Eye (tissue), 1 donor: ENCODE measurements at regions not wholly inside any gene's neighbourhood (a gene's known extent, or its start where the extent isn't known, plus 50 kb on each side); places are given as distances from the start of the nearest gene placed in this dataset.
"Not testable (repeated sequence)": the region's sequence is repeated elsewhere in the genome, so short reads cannot be mapped to it uniquely, and the experiment has no call there.

Experiments used
- DNase-seq: peaks from one replicate; pipeline ENCODE4 v3.0.0-alpha.2; 2015

DNA sequence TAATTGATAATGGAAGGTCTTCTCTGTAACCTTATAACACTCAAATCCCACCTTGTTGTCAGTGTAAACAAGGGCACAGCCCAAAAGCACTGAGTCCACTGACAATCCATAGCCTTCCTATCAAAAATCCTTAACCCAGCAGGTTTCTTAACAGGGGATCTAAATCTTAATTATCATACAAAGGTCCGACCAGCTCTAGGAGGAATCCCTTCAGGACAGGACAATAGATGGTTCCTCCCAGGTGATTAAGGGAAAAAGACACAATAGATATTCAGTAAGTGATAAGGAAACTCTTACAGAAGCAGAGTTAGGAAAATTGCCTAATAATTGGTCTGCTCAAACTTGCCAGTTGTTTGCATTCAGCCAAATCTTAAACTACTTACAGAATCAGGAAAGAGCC lies 951.9 kb upstream of the CTNND2 start:
- DNase-seq = not testable (repeated sequence)

DNA sequence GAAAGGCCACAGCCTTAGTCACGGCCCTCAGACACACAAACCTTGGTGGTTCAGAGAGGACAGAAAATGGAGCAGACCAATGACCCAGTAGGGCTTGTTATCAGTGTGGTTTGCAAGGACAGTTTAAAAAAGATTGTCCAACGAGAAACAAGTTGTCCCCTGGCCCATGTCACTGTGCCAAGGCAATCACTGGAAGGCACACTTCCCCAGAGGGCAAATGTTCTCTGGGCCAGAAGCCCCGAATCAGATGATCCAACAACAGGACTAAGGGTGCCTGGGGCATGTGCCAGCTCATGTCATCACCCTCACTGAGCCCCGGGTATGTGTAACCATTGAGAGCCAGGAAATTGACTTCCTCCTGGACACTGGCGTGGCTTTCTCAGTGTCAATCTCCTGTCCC lies 950.1 kb upstream of the CTNND2 start:
- no peak for DNase-seq

DNA sequence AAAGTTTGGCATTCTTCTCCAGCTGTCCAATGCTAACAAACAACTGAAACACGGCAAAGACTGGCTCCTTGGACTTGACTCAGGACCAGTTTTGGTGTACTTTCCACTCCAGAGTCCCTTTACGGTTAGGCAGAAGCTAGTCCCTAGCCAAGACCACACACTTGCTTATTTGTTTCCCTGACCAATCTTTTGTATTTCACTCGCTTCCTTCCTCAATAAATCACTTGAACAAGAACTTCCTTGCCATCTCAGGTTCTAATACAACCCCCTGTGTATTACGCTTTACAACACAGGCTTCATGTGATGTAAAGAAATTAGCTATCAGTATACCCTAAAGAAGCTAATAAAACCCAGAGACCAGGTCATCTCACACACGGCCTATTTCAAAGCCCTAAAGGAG lies 947.5 kb upstream of the CTNND2 start:
- no peak for DNase-seq

DNA sequence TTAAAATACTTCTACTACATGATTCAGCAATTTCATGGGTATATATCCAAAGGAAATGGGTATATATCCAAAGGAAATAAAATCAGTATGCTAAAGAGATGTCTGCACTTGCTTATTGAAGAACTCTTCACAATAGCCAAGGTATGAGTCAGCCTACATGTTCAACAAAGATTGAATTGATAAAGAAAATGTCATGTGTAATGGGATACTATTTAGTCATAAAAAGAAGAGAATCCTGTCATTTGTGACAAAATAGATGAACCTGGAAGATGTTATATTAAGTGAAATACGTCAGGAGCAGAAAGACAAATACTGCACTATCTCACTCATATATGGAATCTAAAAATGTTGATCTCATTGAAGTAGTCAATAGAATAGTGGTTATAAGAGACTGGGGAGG lies 944.5 kb upstream of the CTNND2 start:
- DNase-seq = no peak

DNA sequence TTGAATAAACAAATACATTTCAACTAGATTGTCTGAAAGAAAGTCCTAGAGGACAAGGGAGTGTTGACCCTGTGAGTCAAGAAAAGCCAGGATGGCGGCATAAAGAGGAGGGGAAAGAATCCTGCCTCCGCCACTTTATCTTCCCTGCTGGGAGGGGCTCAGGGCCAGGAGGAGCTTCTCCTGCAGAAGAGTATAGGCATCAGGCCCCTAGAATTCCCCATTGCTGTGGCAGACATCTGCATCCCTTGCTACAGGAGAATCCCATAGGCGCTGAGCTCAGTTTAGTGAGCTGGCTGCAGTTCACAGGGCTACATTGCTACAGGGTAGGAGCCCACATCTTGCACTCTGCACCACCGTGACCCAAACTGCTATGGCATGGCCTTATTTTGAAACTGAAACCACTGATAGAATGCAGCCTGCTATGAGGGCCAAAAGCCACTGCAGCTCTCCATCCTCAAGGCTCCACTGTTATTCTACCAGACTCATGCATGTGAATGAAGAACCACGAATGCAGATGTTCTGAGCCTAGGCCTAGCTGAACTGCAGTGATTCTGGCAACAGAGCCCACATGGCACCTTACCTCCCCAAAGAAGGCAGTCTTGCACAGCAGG lies 941.4 kb upstream of the CTNND2 start:
- DNase-seq = no peak

DNA sequence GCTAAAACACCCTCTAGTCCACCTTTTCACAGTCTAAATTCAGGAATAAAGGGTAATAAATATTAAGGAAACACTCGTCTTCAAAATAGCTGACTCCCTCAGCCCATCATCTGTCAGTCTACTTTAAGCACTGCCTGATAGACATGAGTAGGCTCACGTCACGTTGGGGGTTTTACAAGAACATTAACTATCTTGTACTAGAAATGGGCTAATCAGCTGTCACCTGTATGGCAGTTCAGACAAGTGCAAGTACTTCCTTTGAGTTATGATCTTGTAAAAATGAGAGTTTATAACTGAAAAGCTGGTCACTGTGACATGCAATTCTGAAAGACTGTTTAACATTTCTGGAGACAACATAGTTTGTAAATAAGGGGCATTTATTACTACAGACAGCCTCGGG lies 936.7 kb upstream of the CTNND2 start:
- DNase-seq = no peak

DNA sequence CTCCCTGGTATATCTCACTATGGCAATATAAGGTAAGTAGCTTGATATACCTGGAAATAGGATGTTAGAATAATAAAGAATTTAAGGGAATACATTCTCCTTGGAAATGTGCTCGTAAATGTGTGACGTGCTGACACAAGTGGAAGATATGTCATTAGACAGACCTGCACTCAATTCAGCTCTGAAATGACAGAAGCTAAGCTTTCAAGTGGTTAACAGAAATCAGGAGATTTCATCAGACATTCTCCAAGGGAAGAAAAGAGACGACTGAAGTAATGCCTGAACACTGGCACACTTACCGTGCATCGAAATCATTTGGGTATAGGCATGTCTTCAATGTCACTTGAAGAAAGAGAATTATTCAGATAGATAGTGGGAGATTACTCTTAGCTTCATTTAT lies 933.3 kb upstream of the CTNND2 start:
- no peak for DNase-seq

DNA sequence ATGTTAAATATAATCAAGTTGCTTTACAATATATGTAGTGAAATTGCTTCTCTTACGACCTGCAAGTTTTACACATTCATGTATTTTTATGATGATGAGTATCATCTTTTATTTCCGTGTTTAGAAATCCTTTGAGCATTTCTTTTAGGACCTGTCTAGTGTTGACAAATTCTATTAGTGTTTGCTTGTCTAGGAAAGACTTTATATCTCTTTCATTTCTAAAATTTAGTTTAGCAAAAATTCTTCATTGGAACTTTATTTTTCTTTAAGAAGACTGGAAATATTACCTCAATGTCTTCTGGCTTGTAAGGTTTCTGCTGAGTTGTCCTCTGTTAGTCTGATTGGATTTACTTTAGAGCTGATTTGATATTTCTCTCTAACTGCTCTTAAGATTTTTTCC lies 920.9 kb upstream of the CTNND2 start:
- no peak for DNase-seq

DNA sequence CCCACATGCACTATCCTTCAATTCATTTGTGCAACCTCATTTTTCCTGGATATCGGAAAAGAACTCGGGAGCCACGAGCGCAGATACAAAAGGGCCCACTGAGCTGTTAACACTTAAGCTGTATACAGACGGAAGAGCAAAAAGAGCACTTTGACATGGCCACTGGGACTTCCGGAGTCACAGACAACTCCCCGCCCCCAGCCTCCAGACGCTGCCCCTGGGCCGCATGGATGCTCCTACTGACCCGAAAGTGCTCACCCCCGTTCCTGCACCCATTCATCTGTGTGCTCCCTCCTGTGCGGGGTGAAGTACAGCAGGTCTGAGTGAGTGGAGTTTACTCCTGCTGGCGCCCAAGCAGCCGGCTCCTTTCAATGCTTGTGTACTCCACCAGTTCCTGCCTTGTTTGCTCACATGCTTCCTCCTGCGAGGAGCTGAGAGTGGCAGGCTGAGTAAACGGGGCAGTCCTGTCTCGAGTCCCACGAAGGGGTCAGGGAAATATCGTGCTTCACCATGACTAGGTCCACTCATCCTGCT lies 901.0 kb upstream of the CTNND2 start:
- no peak for DNase-seq

DNA sequence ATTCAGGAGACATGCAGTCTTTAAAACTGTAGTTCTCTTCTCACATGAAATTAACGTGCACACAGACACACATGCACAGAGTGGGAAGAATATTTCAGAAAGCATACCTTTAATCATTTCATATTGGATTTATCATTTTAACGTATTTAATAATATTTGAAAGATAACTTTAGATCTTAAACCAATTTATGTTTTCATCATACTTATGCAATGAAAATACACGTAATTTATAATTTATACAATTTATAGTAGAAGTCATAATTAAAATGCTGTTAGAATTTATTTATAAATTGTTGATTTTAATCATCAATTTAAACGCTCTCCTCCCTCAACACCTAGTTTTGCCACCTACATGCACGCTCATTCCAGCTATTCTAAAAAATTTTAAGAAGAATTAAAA lies 894.9 kb upstream of the CTNND2 start:
- no peak for DNase-seq

DNA sequence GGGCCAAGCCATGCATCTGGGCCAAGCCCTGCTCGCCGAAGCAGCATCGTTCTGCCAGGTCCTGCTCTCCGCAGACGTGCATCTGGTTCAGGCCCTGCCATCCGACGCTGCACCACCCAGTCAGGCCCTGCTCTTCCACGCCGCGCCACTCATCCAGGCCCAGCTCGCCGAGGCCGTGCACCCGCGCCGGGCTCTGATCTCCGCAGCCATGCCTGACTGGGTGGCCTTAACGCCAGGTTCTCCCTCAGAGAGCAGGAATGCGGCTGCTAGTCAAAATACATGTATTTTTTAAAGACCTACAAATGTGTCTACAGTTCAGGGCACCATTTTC lies 891.1 kb upstream of the CTNND2 start:
- no peak for DNase-seq

DNA sequence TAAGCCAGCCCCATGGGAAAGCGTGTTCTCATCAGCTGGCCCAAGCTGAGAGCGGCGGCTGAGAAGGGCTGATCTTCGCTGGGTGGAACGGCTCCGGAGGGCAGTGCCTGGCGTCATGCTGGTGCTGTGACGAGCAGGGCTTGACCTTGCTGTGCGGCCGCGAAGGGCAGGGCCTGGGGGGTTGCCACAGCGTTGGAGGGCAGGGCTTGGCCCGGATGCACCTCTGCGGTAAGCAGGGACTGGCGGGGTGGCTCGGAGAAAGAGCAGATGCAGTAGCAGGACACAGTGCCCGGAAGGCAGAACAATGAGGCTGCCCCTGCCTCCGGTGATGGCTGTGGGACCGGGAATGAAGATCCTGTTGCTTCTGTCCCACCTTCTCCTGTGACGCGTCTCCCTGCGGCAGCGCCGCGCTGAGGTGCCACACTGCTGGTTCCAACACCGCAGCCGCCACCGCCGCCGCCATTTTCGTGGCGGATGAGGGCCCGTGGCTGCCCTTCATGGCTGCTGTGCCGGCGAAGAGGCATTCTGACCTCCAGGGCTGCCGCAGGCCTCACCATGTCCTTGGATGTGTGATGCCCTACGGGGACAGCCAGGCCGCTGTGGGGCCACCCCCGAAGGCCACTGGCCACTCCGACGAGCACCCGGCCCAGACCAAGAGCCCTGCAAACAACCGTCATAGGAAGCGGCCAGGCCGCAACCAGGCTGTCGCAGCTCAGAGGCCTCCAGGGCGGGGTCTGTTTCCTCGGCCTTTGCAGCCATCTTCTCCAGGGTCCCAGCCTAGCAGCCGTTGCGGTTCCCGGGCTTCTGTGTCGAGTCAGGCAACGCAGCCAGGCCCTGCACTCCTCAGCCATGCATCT lies 890.5 kb upstream of the CTNND2 start:
- DNase-seq = no peak

DNA sequence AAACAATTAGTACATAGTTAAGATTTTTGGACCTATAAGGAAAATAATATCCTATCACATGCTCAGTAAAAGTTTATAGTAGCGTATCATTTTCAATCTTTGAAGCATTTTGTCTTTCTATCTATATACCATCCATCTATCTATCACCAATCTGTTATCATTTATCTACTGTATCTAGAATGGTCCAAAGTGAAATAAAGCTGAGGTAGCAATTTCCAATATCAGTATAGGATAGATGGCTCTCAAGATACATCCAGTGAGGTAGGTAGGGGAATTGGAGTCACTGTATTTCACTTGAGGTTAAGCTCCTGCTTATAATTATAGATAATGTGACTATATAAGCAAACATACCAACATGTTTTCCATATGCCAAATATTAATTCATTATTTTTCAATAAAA lies 889.1 kb upstream of the CTNND2 start:
- DNase-seq = no peak

DNA sequence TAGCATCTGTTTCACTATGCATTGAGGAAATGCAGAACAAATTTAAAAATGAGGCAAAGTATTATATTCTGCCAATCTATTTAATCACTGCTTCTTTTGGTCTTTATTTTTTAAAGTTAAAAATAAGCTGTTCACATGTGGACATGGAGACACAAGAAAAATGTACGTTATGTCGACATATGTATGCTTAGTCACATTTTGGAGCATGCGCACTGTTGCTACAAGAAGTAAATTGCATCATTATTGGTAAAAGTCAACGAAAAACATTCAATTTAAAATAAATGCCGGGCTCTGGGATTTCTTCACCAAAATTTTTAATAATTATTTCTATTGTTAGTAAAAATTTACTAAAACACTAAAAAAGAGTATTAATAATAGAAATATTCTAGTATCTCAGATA lies 876.3 kb upstream of the CTNND2 start:
- DNase-seq = no peak

- no peak for DNase-seq
These were observed 873.1 kb upstream of the CTNND2 start for GRCh38 chr5:12777342-12777741.

- no peak for DNase-seq
These were observed 868.0 kb upstream of the CTNND2 start for GRCh38 chr5:12772276-12772675.

DNA sequence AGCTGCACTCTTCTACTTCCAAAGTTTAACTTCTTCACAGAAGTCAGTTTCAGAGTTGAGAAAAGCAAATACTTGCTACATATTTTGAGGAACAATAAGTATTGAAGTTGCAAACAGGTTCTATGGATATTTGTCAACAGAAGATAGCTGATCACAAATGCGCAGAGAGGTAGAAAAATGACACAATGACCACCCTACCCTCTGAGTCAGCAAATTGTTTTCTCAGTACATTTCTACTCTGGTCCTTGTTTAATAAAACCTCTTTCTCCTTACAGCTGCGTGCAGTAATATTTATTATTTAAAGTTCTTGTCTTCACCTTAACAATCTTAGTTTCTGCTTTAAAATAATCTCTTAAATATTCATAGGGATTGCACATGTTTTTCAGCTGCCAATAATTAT lies 855.1 kb upstream of the CTNND2 start:
- no peak for DNase-seq

GRCh38 chr5:12757035-12757434 lies 852.8 kb upstream of the CTNND2 start:
- no peak for DNase-seq

DNA sequence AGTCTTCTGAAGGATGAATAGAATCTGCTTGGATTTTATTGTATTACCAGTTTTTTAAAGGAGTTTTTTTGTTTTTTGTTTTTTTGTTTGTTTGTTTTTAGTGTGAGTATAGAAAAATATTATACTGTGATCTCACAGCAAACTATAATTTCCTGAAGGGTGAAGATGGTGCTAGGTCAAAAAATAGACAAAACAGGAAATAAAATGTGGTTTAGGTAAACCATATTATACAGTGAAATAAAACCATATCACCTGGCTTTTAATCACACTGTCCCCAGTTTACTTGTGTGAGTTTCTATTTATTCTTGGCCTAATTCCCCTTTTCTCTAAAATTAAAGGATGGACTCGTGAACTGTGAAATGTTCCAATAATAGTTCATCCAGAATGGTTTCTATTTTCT lies 841.3 kb upstream of the CTNND2 start:
- no peak for DNase-seq

DNA sequence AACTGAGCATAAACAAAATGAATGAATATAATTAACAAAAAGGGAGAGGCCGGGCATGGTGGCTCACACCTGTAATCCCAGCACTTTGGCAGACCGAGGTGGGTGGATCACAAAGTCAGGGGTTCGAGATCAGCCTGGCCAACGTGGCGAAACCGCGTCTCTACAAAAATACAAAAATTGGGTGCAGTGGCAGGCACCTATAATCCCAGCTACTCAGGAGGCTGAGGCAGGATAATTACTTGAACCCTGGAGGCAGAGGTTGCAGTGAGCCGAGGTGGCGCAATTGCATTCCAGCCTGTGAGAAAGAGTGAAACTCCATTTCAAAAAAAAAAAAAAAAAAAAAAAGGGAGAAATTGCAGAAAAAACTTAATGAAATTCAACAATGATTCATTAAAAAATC lies 839.3 kb upstream of the CTNND2 start:
- no peak for DNase-seq

- no peak for DNase-seq
These were observed 826.1 kb upstream of the CTNND2 start for GRCh38 chr5:12730354-12730753.

GRCh38 chr5:12716664-12717063 lies 812.4 kb upstream of the CTNND2 start:
- DNase-seq = no peak

DNA sequence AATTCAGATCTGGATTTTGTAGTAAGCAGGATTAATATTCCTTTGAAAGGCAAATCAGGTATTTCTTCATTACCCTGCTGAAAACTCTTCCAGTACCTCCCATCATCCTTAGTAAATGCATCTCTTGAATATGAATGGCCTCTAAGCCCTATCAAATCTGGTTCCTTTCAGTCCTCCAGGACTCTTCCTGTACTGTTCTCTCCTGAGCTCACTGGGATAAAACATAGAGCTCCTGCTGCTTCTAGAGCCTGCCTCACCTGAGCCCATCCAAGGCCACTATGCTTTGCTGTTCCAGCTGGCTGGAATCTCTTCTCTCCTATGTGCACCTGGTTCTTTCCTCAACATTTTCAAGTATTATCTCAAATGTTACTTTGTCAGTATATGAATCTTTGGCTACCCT lies 803.3 kb upstream of the CTNND2 start:
- DNase-seq = no peak

GRCh38 chr5:12704955-12705354 lies 800.7 kb upstream of the CTNND2 start:
- DNase-seq = no peak

DNA sequence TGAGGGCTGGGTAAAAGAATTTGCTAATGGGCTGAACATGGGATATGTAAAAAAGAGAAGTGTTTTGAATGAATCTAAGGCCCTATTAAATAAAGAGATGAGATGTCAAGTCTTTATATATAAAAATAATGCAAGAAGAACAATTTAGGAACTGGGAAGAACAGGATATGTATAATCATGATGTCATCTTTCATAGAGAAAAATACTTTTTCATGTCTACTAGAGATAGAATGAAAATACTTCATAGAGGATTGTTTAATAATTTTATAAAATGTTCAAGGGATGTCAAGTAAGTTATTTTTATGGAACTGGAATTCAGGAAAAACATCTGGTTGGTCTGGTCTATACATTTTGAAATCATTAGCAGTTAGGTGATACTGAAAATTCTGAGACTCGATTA lies 799.0 kb upstream of the CTNND2 start:
- no peak for DNase-seq
